Breast epithelium (tissue), 3 donors: ENCODE measurements at regions not wholly inside any gene's neighbourhood (a gene's known extent, or its start where the extent isn't known, plus 50 kb on each side); places are given as distances from the start of the nearest gene placed in this dataset.

Experiments
- CTCF ChIP-seq, 3 donors: fragments of 450-650 bp; IDR thresholded peaks; one replicate each; pipeline ENCODE4 v1.5.1; 2016 to 2017; ENCODE audit warnings: antibody characterized with exemption in 3 of 3, mild to moderate bottlenecking in 3 of 3, moderate library complexity in 3 of 3
- POLR2A ChIP-seq: fragments of 450-650 bp; IDR thresholded peaks from one replicate; pipeline ENCODE4 v1.6.1; 2016; ENCODE audit warnings: antibody characterized with exemption, mild to moderate bottlenecking, moderate library complexity
- POLR2AphosphoS5 ChIP-seq, 3 donors: sonication (generic); formaldehyde crosslinking; IDR thresholded peaks; one replicate each; pipeline ENCODE4 v1.6.1; 2017; ENCODE audit warnings: antibody characterized with exemption in 3 of 3

GRCh38 chr14:71489742-71490141, 442.5 kb upstream of the RGS6 start:
- TF ChIP-seq CTCF (IDR thresholded peaks at IDR 0.05) (no peak), POLR2AphosphoS5 (IDR thresholded peaks at IDR 0.05) (no peak), POLR2A (no peak)
